BE2C (cell line): ENCODE measurements at regions not wholly inside any gene's neighbourhood (a gene's known extent, or its start where the extent isn't known, plus 50 kb on each side); places are given as distances from the start of the nearest gene placed in this dataset.

Experiments
- DNase-seq: peaks from one replicate; pipeline ENCODE4 v3.0.0-alpha.2; 2020
- H3K27me3 ChIP-seq: fragments of 250-450 bp; sonication (Bioruptor Pico); 2 replicates; pipeline ENCODE4 v1.5.1; 2020; ENCODE audit warnings: mild to moderate bottlenecking
- H3K36me3 ChIP-seq: fragments of 250-450 bp; sonication (Bioruptor Pico); 2 replicates; pipeline ENCODE4 v1.5.1; 2020; ENCODE audit warnings: mild to moderate bottlenecking
- H3K4me1 ChIP-seq: fragments of 250-450 bp; sonication (Bioruptor Pico); 2 replicates; pipeline ENCODE4 v1.5.1; 2020
- H3K4me3 ChIP-seq: 2 replicates; pipeline ENCODE4 v1.5.1; 2011; ENCODE audit warnings: low read depth, low read length
- H3K9me3 ChIP-seq: fragments of 250-450 bp; sonication (Bioruptor Pico); 2 replicates; pipeline ENCODE4 v1.5.1; 2020
- CTCF ChIP-seq: IDR thresholded peaks from 2 replicates; pipeline ENCODE4 v1.5.1; 2012; ENCODE audit warnings: mild to moderate bottlenecking, low read depth, low read length

- Histone ChIP-seq H3K27me3 (no peaks in the 10 kb centered on the region), H3K9me3 (no peaks in the 10 kb centered on the region; the same call in 1 of the 2 replicates), H3K4me1 (no peaks in the 10 kb centered on the region), H3K4me3 (no peak overlapping the region), H3K36me3 (no peaks in the 10 kb centered on the region)
- DNase-seq: no peak
- no peak for TF ChIP-seq CTCF
Measured at GRCh38 chr14:61122862-61123261, 141.8 kb downstream of the SLC38A6 start.

GRCh38 chr14:61121355-61121787 lies 140.3 kb downstream of the SLC38A6 start:
- DNase-seq: no peak
- no peak for TF ChIP-seq CTCF
- H3K36me3 ChIP-seq: no peaks in the 10 kb centered on the region
- H3K27me3 ChIP-seq: no peaks in the 10 kb centered on the region
- no peak overlapping the region for H3K4me3 ChIP-seq
- H3K9me3 ChIP-seq: no peaks in the 10 kb centered on the region; the same call in 1 of the 2 replicates
- no peaks in the 10 kb centered on the region for H3K4me1 ChIP-seq

GRCh38 chr14:61120576-61120975 lies 139.5 kb downstream of the SLC38A6 start:
- Histone ChIP-seq H3K4me3 (no peak overlapping the region), H3K36me3 (no peaks in the 10 kb centered on the region), H3K9me3 (no peaks in the 10 kb centered on the region; the same call in 1 of the 2 replicates), H3K27me3 (no peaks in the 10 kb centered on the region), H3K4me1 (no peaks in the 10 kb centered on the region)
- TF ChIP-seq CTCF: no peak
- no peak for DNase-seq

- no peak for DNase-seq
- Histone ChIP-seq H3K36me3 (no peaks in the 10 kb centered on the region), H3K9me3 (no peaks in the 10 kb centered on the region; the same call in 1 of the 2 replicates), H3K27me3 (no peaks in the 10 kb centered on the region), H3K4me3 (no peak overlapping the region), H3K4me1 (no peaks in the 10 kb centered on the region)
- TF ChIP-seq CTCF: no peak
Measured at GRCh38 chr14:61119006-61119405, 138.0 kb downstream of the SLC38A6 start.

GRCh38 chr14:61116369-61116768 lies 135.3 kb downstream of the SLC38A6 start:
- Histone ChIP-seq H3K36me3 (no peaks in the 10 kb centered on the region), H3K4me3 (no peak overlapping the region), H3K9me3 (no peaks in the 10 kb centered on the region; the same call in 1 of the 2 replicates), H3K4me1 (no peaks in the 10 kb centered on the region), H3K27me3 (no peaks in the 10 kb centered on the region)
- DNase-seq: no peak
- TF ChIP-seq CTCF: no peak

GRCh38 chr14:61113561-61114225 lies 132.6 kb downstream of the SLC38A6 start:
- TF ChIP-seq CTCF: no peak
- H3K4me3 ChIP-seq: no peak overlapping the region
- H3K36me3 ChIP-seq: no peaks in the 10 kb centered on the region
- DNase-seq: no peak
- H3K27me3 ChIP-seq: no peaks in the 10 kb centered on the region
- no peaks in the 10 kb centered on the region for H3K9me3 ChIP-seq
- no peaks in the 10 kb centered on the region for H3K4me1 ChIP-seq
